HCT116 (cell line): ENCODE measurements at regions not wholly inside any gene's neighbourhood (a gene's known extent, or its start where the extent isn't known, plus 50 kb on each side); places are given as distances from the start of the nearest gene placed in this dataset.

Source experiments
- ATAC-seq: fragments of 200-7000 bp; cut with Tn5 transposase; 2 replicates; pipeline ENCODE4 v1.9.1; 2020; ENCODE audit warnings: mild to moderate bottlenecking, moderate library complexity
- BruUV-seq: library from RNA; stranded (reverse); fragments of 400-500 nt; replicated peaks from 2 replicates; lab custom pipeline; 2021; lab: Mats Ljungman, UMichigan
- CTCF ChIA-PET: fragments of 300-600 bp; sonication (Branson Sonifier 250); formaldehyde crosslinking; loops from one replicate; lab custom pipeline; 2021; ENCODE audit warnings: antibody characterized with exemption; lab: Charles Lee
- POLR2A ChIA-PET: fragments of 300-600, 350-600 bp; sonication (Branson Sonifier 250); formaldehyde crosslinking; loops from one replicate; lab custom pipeline; 2021; ENCODE audit warnings: antibody characterized with exemption; lab: Charles Lee
- RAD21 ChIA-PET, 2 experiments: fragments of 300-600 bp; sonication (Branson Sonifier 250); formaldehyde crosslinking; loops; one replicate each; lab custom pipeline; 2023; ENCODE audit warnings: low total read pairs in 2 of 2; ENCODE audit not compliant: uncharacterized antibody in 2 of 2, unreplicated experiment in 2 of 2, low non-redundant PET in 1 of 2; lab: Charles Lee
- DNase-seq: peaks from one replicate; pipeline ENCODE4 v3.0.0-alpha.2; 2010; ENCODE audit warnings: low read depth, low spot score
- H2AFZ ChIP-seq: fragments of 200-600 bp; shearing (Covaris generic), sonication (generic); 2 replicates; pipeline ENCODE4 v1.6.1; 2017; ENCODE audit warnings: low read depth, mixed run types, mixed read lengths, antibody characterized with exemption, low read length; ENCODE audit not compliant: poor library complexity, severe bottlenecking
- H3K27ac ChIP-seq: 2 replicates; pipeline ENCODE4 v1.5.1; 2012; ENCODE audit warnings: low read depth, low read length
- H3K27me3 ChIP-seq: fragments of 200-600 bp; sonication (generic); 2 replicates; pipeline ENCODE4 v1.6.1; 2016; ENCODE audit warnings: mixed run types, low read length, mixed read lengths; ENCODE audit not compliant: insufficient read depth
- H3K36me3 ChIP-seq, 2 experiments: fragments of 200-500 bp in 1 of 2; fragments of 200-600 bp in 1 of 2; sonication (Bioruptor generic) in 1 of 2; sonication (generic) in 1 of 2; 2 replicates each; pipeline versions ENCODE4 v1.5.1 to v1.6.1; 2014 to 2016; ENCODE audit warnings: low read length in 2 of 2, inconsistent platforms in 1 of 2, mixed read lengths in 1 of 2, mixed run types in 1 of 2; ENCODE audit not compliant: insufficient read depth in 2 of 2, control insufficient read depth in 1 of 2
- H3K4me1 ChIP-seq, 2 experiments: fragments of 200-600 bp in 1 of 2; sonication (generic) in 1 of 2; 2 replicates each; pipeline versions ENCODE4 v1.5.1 to v1.6.1; 2012 to 2017; ENCODE audit warnings: low read length in 2 of 2, inconsistent platforms in 1 of 2, mild to moderate bottlenecking in 1 of 2, mixed read lengths in 1 of 2, mixed run types in 1 of 2, moderate library complexity in 1 of 2; ENCODE audit not compliant: insufficient read depth in 2 of 2, control insufficient read depth in 1 of 2
- H3K4me2 ChIP-seq: fragments of 200-600 bp; sonication (generic); 2 replicates; pipeline ENCODE4 v1.6.1; 2017; ENCODE audit warnings: mixed run types, low read length, mixed read lengths
- H3K4me3 ChIP-seq, 2 experiments: fragments of 200-600 bp in 1 of 2; sonication (generic) in 1 of 2; replicated peaks in 1 of 2; 2 replicates each; pipeline ENCODE4 v1.5.1; 2011 to 2016; ENCODE audit warnings: low read length in 2 of 2, control low read depth in 1 of 2, low read depth in 1 of 2, mild to moderate bottlenecking in 1 of 2, mixed read lengths in 1 of 2, mixed run types in 1 of 2
- H3K79me2 ChIP-seq: fragments of 200-600 bp; sonication (generic); 2 replicates; pipeline ENCODE4 v1.6.1; 2017; ENCODE audit warnings: mild to moderate bottlenecking, mixed run types, low read length, moderate library complexity, mixed read lengths; ENCODE audit not compliant: insufficient read depth
- H3K9ac ChIP-seq: fragments of 200-600 bp; sonication (generic); 2 replicates; pipeline ENCODE4 v1.6.1; 2016; ENCODE audit warnings: low read length, mixed read lengths
- H3K9me2 ChIP-seq: fragments of 200-600 bp; sonication (generic), shearing (Covaris generic); 2 replicates; pipeline ENCODE4 v1.6.1; 2017; ENCODE audit warnings: mixed run types, mild to moderate bottlenecking, moderate library complexity; ENCODE audit not compliant: insufficient read depth
- H3K9me3 ChIP-seq, 2 experiments: fragments of 200-500 bp in 1 of 2; fragments of 200-600 bp in 1 of 2; sonication (Bioruptor generic) in 1 of 2; sonication (generic) in 1 of 2; 2 replicates each; pipeline ENCODE4 v1.6.1; 2014 to 2017; ENCODE audit warnings: low read length in 2 of 2, mixed read lengths in 2 of 2, inconsistent platforms in 1 of 2, low read depth in 1 of 2, mild to moderate bottlenecking in 1 of 2, mixed run types in 1 of 2, moderate library complexity in 1 of 2; ENCODE audit not compliant: control insufficient read depth in 1 of 2, insufficient read depth in 1 of 2
- H4K20me1 ChIP-seq: fragments of 200-600 bp; sonication (generic), shearing (Covaris generic); 2 replicates; pipeline ENCODE4 v1.6.1; 2017; ENCODE audit warnings: mixed run types, mild to moderate bottlenecking, moderate library complexity; ENCODE audit not compliant: insufficient read depth
- ATF3 ChIP-seq: IDR thresholded peaks from 2 replicates; pipeline ENCODE4 v1.6.1; 2012
- CBX3 ChIP-seq: IDR thresholded peaks from 2 replicates; pipeline ENCODE4 v1.6.1; 2012; ENCODE audit warnings: low read depth
- CEBPB ChIP-seq: IDR thresholded peaks from 2 replicates; pipeline ENCODE4 v1.6.1; 2012; ENCODE audit warnings: low read depth
- CTCF ChIP-seq, 3 experiments: fragments of 200-600 bp in 1 of 3; sonication (generic) in 1 of 3; IDR thresholded peaks in 2 of 3; conservative IDR thresholded peaks in 1 of 3; 2 replicates each; pipeline ENCODE4 v1.5.1; 2012 to 2017; ENCODE audit warnings: low read depth in 2 of 3, low read length in 2 of 3, antibody characterized with exemption in 1 of 3, borderline replicate concordance in 1 of 3, control low read depth in 1 of 3, mild to moderate bottlenecking in 1 of 3, mixed read lengths in 1 of 3, mixed run types in 1 of 3, moderate library complexity in 1 of 3; ENCODE audit not compliant: insufficient read depth in 1 of 3
- ELF1 ChIP-seq: IDR thresholded peaks from 2 replicates; pipeline ENCODE4 v1.6.1; 2012; ENCODE audit warnings: low read depth, borderline replicate concordance
- FOSL1 ChIP-seq: IDR thresholded peaks from 2 replicates; pipeline ENCODE4 v1.6.1; 2012; ENCODE audit warnings: low read depth
- JUND ChIP-seq: IDR thresholded peaks from 2 replicates; pipeline ENCODE4 v1.6.1; 2012
- RAD21 ChIP-seq: IDR thresholded peaks from 2 replicates; pipeline ENCODE4 v1.6.1; 2012; ENCODE audit warnings: low read depth, mild to moderate bottlenecking
- SIN3A ChIP-seq: IDR thresholded peaks from 2 replicates; pipeline ENCODE4 v1.6.1; 2012; ENCODE audit warnings: low read depth
- TCF7L2 ChIP-seq: IDR thresholded peaks from 2 replicates; pipeline ENCODE4 v1.7.0; 2011; ENCODE audit warnings: borderline replicate concordance, inconsistent platforms; ENCODE audit not compliant: insufficient read depth, insufficient read length; ENCODE audit errors: extremely low read depth
- ZNF274 ChIP-seq: fragments of 200-500 bp; sonication (Bioruptor generic); IDR thresholded peaks from 2 replicates; pipeline ENCODE4 v1.6.1; 2014; ENCODE audit warnings: mild to moderate bottlenecking, low read depth, low read length, inconsistent platforms
- intact Hi-C: fragments of 100-400 bp; cut with micrococcal nuclease; formaldehyde crosslinking; loops from 2 replicates; pipeline ENCODE4 v1.10.0; 2022

DNA sequence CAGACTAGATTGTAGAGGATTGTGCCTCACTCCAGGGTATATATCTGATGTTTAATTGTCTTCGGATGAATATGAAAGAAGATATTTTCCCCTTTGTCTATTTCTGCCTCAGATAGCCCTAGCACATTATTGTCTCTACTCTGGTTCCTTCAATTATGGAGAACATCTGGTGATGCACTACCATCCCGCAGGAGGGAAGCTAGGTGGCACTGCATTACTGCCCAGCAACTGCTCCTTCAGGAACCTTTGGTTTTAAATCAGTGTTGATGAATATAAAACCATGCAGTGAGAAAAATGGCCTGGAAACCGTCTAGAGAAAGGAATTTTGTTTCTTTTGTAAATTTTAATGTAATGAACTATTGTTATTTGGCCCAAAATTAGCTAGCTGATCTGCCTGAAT lies 68.5 kb downstream of the GPR88 start:
- POLR2A ChIA-PET: no interaction called here

More for the DNA sequence above, 68.5 kb downstream of the GPR88 start:
- no peaks in the 10 kb centered on the region for H3K9me2 ChIP-seq
- peaks cover 4% of the 10 kb centered on the region for H3K27me3 ChIP-seq
- DNase-seq (peak; percentile 13), ATAC-seq (peak; percentile 77)
- no peaks in the 10 kb centered on the region for H3K79me2 ChIP-seq
- no peak overlapping the region for H2AFZ ChIP-seq
- H4K20me1 ChIP-seq: no peaks in the 10 kb centered on the region
- ChIA-PET CTCF (interaction anchor here (1.0 to 2.2 kb wide), 5 partner anchors 9 to 264 kb away, joined by 3 to 13 read pairs (median 3); no protein-coding TSS in a partner anchor), RAD21 (no interaction called here)
- no peak for TF ChIP-seq CBX3
- TF ChIP-seq JUND: no peak
- TF ChIP-seq ELF1: no peak
- peak; percentile 51 to 52 (median 51) for TF ChIP-seq CTCF (IDR thresholded peaks at IDR 0.05 in 2 of 3, conservative IDR thresholded peaks at IDR 0.05 in 1 of 3; ENCODE audit: borderline replicate concordance in 1 of 3, insufficient read depth in 1 of 3, low read depth in 2 of 3, low read length in 2 of 3)
- TF ChIP-seq SIN3A: no peak
- no peak for TF ChIP-seq ZNF274
- peak; percentile 71 for TF ChIP-seq RAD21
- TF ChIP-seq TCF7L2: no peak
- TF ChIP-seq ATF3: no peak
- TF ChIP-seq FOSL1: no peak
- TF ChIP-seq CEBPB: no peak
- H3K4me1 ChIP-seq: no peaks in the 10 kb centered on the region
- H3K9me3 ChIP-seq: no peaks in the 10 kb centered on the region
- no peaks in the 10 kb centered on the region for H3K36me3 ChIP-seq
- H3K27ac ChIP-seq: no peak overlapping the region
- no peak overlapping the region for H3K9ac ChIP-seq
- BruUV-seq: no TSS peak
- no peak overlapping the region for H3K4me2 ChIP-seq
- no peak overlapping the region for H3K4me3 ChIP-seq
- intact Hi-C loops: loop anchor here (1.0 kb wide), 1 partner anchor 260 kb away; no protein-coding TSS in a partner anchor
